ENCODE measurements at regions not wholly inside any gene's neighbourhood (a gene's known extent, or its start where the extent isn't known, plus 50 kb on each side); places are given as distances from the start of the nearest gene placed in this dataset.
"Not testable (repeated sequence)": the region's sequence is repeated elsewhere in the genome, so short reads cannot be mapped to it uniquely, and the experiment has no call there.

- DNase-seq, result no peak
These were observed 1059.6 kb upstream of the SLIT2 start for GRCh38 chr4:19191979-19192650.

GRCh38 chr4:19187691-19188090 is 1064.0 kb upstream of the SLIT2 start:
- DNase-seq, result no peak

GRCh38 chr4:19187096-19187495 is 1064.6 kb upstream of the SLIT2 start:
- DNase-seq, result no peak

GRCh38 chr4:19181631-19182030 is 1070.1 kb upstream of the SLIT2 start:
- not testable (repeated sequence) for DNase-seq

DNA sequence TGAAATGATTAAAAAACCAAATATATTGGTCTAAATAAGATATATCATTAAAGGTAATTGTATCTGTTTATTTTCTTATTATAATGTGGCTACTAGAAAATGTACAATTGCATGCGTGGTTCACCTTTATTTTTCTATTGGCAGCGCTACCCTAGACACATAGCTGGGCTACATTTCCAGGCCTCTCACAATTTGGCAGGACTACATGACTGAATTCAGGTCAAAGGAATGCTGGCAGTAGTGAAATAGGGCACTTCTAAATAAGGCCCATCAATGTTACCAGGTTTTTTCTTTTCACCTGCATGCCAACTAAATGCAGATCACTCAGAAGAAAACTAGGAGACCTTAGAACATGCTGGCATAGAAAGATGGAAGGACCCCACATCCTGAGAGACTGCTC is 1072.9 kb upstream of the SLIT2 start:
- DNase-seq, result no peak

GRCh38 chr4:19177616-19178015 is 1074.1 kb upstream of the SLIT2 start:
- DNase-seq, result no peak

DNA sequence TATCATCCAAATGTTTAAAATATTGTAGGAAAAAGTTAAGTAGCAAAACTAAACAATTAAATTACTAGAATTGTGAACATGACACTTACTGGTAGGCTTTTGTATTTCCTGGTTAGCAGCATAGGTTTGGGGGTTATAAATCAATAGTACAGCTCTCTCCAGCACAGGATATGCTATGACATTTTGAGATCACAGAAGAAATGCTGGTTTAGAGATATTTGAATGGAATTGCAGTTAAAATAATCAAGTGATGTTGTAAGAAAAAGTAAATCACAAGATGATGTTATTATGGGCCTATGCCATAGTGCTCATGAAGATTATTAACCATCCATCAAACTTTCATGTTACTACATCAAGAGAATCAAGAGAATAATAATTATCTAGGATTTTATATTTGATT is 1079.9 kb upstream of the SLIT2 start:
- no peak for DNase-seq

- no peak for DNase-seq
These were observed 1084.4 kb upstream of the SLIT2 start for GRCh38 chr4:19167311-19167710.

GRCh38 chr4:19164334-19164733 is 1087.4 kb upstream of the SLIT2 start:
- DNase-seq, result no peak

DNA sequence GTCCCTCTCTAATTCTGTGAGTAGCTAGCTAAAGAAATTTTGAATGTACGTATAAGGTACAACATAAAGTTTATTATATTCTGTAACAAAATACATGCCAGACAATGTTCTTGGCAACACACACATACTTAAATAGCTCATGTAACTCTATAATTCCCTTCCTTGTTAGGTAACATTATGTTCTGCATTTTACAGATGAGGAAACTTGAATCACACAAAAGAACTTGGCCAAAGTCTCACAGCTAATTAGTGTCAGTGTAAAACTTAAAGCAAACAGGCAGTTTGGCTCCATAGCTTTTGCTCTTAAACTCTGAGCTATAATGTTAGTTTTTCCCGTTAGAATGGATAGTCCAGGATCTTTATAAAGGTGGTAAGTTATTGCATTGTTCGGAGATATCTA is 1091.8 kb upstream of the SLIT2 start:
- DNase-seq, result no peak

DNA sequence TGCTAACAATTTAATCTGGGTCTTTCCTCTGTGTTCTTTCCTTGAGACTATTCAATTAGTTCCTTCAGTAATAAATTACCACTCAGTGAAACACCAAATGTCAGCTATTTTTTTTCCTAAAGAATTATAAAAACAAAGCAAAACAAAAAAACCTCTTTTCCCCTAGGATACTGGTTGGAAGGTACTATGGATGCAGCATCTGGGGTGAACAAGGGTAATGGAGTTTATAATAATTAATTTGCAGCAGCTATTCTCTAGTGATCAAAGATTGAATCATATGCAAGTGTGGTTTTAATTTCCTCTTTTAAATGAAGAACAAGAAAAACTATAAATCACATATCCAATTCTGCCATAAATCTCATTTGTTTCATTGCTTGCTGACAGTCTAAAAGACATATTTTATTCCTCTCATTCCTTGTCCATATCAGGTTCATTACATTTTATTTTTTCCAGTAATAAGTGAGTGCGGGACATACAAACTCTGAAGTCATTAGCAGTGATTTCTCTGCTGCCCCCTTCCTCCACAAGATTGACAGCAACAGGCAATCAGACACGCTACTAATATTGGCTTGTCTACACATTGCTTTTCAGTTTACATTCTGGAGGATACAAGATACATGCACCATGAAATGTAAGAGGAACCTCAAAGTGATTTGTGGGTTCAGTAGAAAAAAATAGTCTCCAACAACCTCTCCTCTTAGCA is 1093.4 kb upstream of the SLIT2 start:
- no peak for DNase-seq

- DNase-seq, result no peak
These were observed 1094.9 kb upstream of the SLIT2 start for GRCh38 chr4:19156786-19157185.

DNA sequence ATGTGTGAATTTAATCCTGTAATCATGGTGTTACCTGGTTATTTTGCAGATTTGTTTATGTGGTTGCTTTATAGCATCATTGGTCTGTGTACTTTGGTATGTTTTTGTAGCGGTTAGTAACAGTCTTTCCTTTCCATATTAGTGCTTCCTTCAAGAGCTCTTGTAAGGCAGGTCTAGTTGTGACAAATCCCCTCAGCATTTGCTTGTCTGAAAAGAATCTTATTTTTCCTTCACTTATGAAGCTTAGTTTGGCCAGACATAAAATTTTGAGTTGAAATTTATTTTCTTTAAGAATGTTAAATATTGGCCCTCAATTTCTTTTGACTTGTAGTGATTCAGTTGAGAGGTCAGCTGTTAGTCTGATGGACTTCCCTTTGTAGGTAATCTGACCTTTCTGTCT is 1096.1 kb upstream of the SLIT2 start:
- no peak for DNase-seq

DNA sequence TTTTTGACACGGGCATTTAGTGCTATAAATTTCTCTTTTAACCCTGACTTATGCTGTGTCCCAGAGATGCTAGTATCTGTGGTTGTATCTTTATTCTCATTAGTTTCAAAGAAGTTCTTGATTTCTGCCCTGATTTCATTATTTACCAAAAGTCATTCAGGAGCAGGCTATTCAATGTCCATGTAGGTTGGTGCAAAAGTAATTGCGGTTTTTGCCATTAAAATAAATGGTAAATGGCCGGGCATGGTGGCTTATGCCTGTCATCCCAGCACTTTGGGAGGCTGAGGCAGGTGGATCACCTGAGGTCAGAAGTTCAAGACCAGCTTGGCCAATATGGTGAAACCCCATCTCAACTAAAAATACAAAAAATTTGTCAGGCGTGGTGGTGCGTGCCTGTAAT is 1097.4 kb upstream of the SLIT2 start:
- DNase-seq, result not testable (repeated sequence)

GRCh38 chr4:19152264-19152663 is 1099.4 kb upstream of the SLIT2 start:
- no peak for DNase-seq

GRCh38 chr4:19151684-19152083 is 1100.0 kb upstream of the SLIT2 start:
- no peak for DNase-seq

DNA sequence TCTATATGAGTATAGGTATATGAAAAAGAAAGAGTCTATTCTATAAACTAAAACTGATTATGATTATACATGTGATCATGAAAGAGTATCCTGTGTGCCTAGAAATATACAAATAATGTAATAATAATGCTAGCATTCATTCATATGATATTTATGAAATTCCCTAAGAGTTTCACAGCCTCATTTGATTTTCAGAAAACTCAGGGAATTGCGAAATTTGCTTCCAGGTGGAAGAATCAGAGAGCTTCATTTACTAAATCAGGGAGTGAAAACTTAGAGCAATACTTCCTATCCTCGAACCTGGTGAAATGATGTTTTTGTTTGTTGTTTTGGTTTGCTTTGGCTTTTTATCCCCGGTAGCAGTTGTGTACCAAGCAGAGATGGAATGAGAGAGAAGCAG is 1105.7 kb upstream of the SLIT2 start:
- no peak for DNase-seq

- DNase-seq, result no peak
These were observed 1114.5 kb upstream of the LCORL start for GRCh38 chr4:19135895-19136633.

- DNase-seq, result no peak
These were observed 1113.1 kb upstream of the LCORL start for GRCh38 chr4:19134685-19135084.

DNA sequence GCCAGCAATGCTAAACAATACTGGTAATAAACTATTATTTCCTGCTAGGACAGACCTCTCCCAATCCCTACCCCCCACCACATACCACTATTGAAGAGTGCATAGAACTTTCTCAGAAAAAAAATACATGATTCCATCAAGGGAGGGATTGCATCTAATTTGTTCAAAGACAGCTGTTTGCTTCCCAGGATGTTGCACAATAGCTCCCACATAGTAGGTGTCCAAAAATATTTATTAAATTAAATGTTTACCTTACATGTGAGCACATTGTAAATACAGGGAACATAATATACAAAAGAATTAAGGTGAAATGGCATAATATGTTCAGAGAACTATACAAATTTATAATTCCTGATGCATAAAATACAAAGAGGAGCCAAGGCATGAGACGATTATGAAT is 1111.8 kb upstream of the LCORL start:
- no peak for DNase-seq

DNA sequence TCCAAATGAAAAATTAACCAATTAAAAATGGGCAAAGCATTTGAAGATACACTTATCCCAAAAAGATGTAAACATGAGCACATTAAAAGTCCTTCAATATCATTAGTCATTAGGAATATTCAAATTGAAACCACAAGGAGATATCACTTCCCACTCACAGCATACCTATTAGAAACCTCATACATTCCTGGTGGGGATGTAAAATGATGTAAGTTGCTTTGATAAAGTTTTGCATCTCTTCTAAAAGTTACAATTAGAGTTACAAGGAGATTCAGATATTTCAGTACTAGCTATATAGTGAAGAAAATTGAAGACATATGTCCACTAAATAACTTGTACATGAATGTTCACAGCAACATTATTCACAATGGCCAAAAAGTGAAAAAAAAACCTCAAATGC is 1109.3 kb upstream of the LCORL start:
- no peak for DNase-seq

- no peak for DNase-seq
These were observed 1106.6 kb upstream of the LCORL start for GRCh38 chr4:19128176-19128575.

GRCh38 chr4:19126903-19127302 is 1105.3 kb upstream of the LCORL start:
- DNase-seq, result no peak

- DNase-seq, result no peak
These were observed 1102.1 kb upstream of the LCORL start for GRCh38 chr4:19123681-19124080.

All from activated T-cell treated with anti-CD3 and anti-CD28 coated beads, Interleukin-2, amount 50 U/mL, for 48 hours (primary cell).